Cardiac fibroblast (primary cell): ENCODE measurements at regions not wholly inside any gene's neighbourhood (a gene's known extent, or its start where the extent isn't known, plus 50 kb on each side); places are given as distances from the start of the nearest gene placed in this dataset.

ENCODE experiments used
- DNase-seq, 2 donors: peaks; one replicate each; pipeline versions ENCODE4 v3.0.0 to v3.0.0-alpha.2; 2010; ENCODE audit warnings: low read depth in 2 of 2
- H3K4me3 ChIP-seq, 2 donors: replicated peaks in 1 of 2; 1 replicate in 1 of 2; 2 replicates in 1 of 2; pipeline ENCODE4 v1.5.1; 2011; ENCODE audit warnings: low read depth in 2 of 2, low read length in 2 of 2, mild to moderate bottlenecking in 2 of 2, moderate library complexity in 1 of 2
- CTCF ChIP-seq: IDR thresholded peaks from one replicate; pipeline ENCODE4 v1.5.1; 2011; ENCODE audit warnings: low read depth, mild to moderate bottlenecking, low read length, inconsistent platforms

DNA sequence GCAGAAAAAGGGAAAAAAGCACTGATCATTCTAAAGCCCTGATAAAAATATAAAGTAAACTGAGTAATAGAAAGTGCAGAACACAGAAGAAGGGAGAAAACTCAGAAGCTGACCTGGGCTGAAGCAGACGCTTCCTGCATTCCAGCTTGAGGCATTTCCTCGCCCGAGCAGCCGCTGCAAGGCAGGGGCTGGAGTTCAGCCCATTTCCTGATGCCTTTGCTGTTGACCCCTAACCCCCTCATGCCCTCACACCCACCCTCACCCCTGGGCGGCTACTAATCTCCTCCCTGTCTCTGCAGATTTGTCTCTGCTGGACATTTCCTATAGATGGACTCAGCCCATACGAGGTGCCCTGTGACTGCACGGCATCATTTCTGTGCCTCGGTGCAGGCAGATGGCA lies 227.8 kb downstream of the NPHP4 start:
- DNase-seq = no peak
- H3K4me3 ChIP-seq = no peak overlapping the region
- TF ChIP-seq CTCF = no peak

- TF ChIP-seq CTCF = no peak
- H3K4me3 ChIP-seq = no peak overlapping the region
- DNase-seq = no peak
Measured at GRCh38 chr1:5763696-5764370, 228.4 kb downstream of the NPHP4 start.

GRCh38 chr1:5758859-5759578 lies 233.2 kb downstream of the NPHP4 start:
- no peak for TF ChIP-seq CTCF
- H3K4me3 ChIP-seq = no peak overlapping the region
- DNase-seq = no peak

GRCh38 chr1:5758000-5758858 lies 234.0 kb downstream of the NPHP4 start:
- TF ChIP-seq CTCF = no peak
- H3K4me3 ChIP-seq = no peak overlapping the region
- DNase-seq = no peak

GRCh38 chr1:5757187-5757805 lies 234.9 kb downstream of the NPHP4 start:
- DNase-seq = no peak
- no peak overlapping the region for H3K4me3 ChIP-seq
- TF ChIP-seq CTCF = no peak

DNA sequence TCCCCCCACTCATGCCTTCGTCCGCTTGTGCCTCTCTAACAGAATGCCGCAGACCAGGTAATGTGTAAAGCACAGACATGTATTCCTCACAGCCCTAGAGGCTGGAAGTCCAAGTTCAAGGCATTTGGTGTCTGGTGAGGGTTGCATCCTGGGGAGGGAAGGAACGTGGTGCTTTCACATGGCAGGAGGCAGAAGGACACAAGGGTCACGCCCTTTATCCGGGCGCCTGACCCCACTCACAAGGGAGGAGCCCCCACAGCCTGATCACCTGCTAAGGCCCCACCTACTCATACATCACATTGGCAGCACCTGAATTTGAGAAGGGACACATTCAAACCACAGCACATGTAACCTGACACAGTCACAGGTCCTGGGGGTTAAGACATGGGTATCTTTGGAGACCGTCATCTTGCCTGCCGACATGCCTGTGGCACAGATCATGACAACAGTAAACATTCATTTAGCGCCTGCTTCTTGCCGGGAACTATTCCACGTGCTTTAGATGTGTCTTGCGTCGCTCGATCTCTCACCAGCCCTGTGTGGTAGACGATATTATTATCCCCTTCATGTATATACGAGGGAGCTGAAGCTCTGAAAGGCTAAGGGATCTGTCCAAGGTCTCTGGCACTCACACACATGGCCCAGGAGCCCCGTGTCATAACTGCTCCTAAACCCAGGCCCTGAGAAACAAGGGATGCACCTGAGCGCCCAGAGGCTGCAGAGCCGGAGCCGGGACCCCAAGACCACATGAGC lies 235.6 kb downstream of the NPHP4 start:
- no peak overlapping the region for H3K4me3 ChIP-seq
- TF ChIP-seq CTCF = no peak
- DNase-seq = no peak
